ENCODE measurements at regions not wholly inside any gene's neighbourhood (a gene's known extent, or its start where the extent isn't known, plus 50 kb on each side); places are given as distances from the start of the nearest gene placed in this dataset.

DNA sequence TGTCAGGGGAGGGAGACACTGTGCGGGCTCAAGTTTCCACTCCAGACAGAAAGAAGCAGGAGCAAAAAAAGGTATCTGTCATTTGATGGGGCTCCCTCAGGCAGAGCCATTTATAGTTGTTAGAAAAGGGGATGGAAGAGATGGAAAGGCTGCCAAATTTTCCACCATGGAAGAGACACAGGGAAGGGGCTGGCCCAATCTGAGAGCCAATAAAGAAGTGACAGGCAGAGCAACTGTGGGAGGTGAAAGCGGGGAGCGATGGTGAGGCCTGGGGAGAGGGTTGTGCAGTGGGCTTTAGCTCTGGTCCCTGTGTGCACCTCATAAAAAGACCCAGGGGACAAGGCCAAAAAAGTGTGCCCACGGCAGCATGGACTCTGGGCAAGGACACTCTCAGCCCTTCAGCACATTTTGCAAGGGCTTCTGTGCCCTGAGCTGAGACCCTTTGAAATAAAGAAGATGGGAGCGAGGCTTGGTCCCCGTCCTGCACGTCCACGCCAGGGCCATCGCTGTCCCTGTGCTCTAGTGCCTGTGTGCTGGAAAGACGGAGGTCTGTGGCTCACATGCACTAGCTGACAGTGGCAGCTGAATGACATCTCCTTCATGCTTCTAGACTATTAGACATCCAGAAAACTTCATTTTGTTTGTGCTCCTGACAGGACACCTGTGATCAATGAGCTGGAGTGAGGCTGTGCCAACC lies 456.7 kb upstream of the HS6ST1 start:
- DNase-seq (ENCODE audit: extremely low read depth in 1 of 11, low read depth in 9 of 11, low spot score in 4 of 11): no peak

DNA sequence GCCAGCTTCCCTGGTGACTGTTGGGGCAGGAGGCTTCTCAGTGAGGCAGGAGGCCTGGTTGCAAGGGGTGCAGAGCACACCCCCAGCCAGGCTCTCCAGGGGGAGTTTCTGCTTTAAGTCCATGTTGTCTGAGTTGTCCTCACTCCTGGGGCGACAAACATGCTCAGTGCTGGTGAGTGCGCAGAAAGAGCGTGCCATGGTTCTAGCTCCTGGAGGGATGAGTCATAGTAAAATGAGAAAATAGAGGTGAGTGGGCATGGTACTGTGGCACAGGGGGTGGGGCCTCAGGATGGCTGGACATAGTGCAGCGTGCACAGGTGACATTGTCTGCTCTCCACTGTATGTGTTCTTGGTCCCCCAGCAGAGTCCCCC lies 457.2 kb upstream of the HS6ST1 start:
- DNase-seq (ENCODE audit: extremely low read depth in 1 of 11, low read depth in 9 of 11, low spot score in 4 of 11): no peak

DNA sequence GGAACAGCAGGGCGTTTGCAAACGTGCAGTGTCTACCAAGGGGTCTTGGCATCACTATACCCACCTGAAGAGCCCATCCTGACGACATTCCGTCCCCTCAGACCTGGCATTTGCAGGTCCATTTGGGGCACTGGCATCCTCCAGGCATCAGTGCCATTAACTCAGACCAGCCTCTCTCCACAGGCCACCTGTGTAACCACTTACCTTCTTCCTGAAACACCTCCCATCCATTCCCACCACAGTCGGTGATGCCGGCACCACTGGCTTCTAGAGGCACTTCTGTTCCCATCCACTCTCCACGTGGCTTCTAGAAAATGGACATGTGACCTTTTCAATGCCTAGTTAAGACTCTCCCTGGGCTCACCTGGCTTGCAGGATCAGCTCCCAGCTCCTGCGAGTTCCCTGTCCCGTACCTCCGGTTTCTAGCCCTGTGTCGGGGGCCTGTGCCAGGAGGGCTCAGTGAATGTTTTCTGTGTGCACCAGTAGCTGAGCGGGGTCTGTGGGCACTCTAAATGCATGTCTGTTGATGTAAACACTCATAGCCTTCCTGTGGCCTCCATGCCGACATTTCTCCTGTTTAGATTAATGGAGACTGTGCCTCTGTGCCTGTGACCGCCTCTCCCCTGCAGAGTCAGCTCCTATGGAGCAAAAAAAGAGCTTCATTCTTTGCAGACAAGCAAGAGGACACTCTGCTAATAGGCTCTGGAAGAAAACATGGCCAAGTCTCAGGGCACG lies 458.0 kb upstream of the HS6ST1 start:
- DNase-seq (ENCODE audit: extremely low read depth in 1 of 11, low read depth in 9 of 11, low spot score in 4 of 11): no peak

DNA sequence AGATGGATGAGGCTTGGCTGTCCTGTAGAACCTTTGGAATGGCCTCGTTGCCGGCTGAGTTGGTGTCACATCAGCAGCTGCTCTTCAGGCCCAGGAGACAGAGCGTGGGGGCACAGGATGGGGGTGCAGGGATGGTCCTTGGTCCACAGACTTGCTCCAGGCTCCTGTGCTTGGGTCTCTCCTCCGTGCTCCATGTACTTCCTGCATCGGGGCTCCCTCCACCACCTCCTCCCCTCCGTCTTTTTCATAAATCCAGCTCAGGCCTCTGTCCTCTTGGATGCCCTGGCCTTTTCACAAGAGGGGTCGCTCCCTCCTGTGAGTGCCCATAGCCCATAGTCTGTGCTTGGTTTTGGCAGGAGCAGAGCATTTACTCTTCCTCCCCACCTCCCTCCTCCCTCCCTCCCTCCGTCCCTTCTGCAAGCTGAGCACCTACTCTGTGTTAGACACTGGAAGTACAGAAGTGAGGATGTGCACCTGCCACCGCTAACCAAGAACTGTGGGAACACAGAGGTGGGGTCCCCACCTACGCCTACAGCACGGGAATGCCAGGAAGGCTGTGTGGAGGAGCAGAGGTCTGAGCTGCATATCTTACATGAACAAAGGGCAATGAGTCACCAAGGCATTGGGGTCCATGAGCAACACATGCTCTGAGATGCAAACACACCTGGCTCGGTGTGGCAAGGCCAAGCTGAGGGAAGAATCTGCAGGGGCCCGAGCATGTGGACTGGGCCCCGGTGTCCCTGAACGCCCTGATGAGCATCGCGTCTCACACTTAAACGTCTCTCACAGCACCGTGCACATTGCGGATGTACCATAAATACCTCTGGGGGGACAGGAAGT lies 458.7 kb upstream of the HS6ST1 start:
- DNase-seq (ENCODE audit: extremely low read depth in 1 of 11, low read depth in 9 of 11, low spot score in 4 of 11): no peak

DNA sequence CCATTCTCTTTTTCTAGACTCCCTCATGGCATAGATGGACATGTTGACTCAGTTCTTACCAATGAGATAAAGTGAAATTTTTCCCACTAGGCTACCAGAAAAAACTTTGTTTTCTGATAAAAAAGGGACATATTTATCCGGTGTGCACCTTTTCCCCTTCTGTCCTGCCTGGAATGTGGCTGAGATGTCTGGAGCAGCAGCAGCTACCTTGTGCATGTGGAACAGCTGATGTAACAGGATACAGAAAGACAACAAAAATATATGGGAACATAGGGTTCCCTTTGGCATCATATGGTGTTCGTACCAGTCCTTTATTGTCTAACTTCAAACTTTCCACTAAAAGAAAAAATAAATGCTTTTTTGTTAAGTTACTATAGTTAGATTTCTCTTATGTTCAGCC lies 460.2 kb upstream of the HS6ST1 start:
- no peak for DNase-seq (ENCODE audit: extremely low read depth in 1 of 11, low read depth in 9 of 11, low spot score in 4 of 11)

DNA sequence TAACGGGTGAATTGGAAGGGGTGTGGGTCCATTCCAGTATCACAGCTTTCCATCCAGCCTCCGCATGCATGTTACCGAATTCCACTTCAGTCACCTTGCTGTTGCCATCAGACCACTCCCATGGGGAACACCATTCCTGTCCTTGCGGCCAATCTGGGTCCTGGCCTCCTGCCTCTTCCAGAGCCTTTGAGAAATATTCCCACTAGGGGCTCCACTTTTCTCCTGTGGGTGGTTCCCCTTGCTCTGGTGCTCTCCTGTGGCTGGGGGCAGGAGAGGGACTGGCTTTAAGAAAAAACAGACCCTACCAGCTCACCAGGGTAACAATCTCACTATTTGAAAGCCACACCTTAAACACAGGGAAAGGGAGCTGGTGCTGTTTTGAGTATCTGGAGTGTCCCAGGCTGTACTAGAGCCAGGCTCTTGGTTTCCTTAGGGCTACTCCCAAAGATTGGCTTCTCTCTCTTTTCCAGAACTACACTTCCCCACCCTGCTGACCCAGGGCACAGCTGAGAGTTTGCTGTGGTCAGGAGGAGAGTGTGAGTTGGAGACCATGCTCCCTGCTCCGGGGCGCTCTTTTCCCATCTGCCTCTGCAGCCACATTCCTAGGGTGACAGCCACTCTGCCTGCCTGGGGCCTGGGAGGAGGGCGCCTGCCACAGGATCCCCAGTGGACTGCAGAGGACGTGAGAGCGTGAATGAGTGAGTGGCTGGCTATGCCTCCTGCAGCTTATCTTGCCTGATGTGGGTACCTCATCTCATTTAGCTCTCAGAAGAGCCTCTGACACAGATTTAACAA lies 460.8 kb upstream of the HS6ST1 start:
- no peak for DNase-seq (ENCODE audit: extremely low read depth in 1 of 11, low read depth in 9 of 11, low spot score in 4 of 11)

DNA sequence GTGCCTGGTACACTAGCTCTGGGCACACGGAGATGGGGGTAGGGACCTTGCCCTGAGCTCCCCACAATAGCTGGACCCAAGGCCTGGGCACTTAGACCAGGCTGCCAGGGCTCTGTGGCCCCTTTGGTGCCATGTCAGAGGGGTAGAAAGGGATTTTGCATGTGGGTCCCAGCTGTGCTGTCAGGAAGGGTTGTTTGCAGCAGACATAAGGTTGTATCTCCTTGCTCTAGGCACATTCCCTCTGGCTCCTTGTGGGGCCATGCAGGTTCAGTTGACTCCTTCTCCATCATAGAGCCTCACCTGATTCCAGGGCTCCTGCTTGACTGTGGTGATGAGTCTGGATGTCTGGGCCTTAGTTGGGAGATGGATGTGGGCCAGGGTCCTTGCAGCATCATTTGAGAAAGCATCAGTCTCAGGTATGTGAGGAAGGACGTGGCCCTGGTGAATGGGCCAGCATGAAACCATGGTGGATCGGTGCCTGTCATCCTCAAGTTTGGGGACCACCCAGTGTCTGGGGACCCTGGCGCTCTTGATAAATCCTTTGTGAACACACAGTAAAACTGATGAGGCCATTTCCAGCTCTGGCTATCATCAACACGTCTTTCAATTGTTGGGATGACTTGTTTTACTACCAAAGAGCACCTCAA lies 461.9 kb upstream of the HS6ST1 start:
- no peak for DNase-seq (ENCODE audit: extremely low read depth in 1 of 11, low read depth in 9 of 11, low spot score in 4 of 11)

DNA sequence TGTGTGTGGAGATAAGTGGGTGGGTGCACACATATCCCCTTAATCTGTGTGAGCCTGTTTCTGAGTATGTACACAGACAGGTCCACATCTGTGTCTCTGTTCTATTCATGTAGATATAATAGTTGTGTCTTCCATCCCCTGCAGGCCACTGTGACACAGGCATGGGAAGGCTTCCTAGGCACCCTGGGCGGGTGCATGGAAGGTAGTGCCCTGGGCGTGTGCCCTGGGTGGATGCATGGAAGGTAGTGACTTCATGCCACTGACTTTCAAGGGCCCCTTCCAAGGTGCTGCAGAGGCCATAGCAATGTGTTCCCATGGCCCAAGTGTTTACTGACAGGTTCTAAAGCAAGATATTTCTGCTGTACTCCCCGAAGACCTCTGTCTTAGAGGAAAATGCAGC lies 462.5 kb upstream of the HS6ST1 start:
- DNase-seq (ENCODE audit: extremely low read depth in 1 of 11, low read depth in 9 of 11, low spot score in 4 of 11): no peak

DNA sequence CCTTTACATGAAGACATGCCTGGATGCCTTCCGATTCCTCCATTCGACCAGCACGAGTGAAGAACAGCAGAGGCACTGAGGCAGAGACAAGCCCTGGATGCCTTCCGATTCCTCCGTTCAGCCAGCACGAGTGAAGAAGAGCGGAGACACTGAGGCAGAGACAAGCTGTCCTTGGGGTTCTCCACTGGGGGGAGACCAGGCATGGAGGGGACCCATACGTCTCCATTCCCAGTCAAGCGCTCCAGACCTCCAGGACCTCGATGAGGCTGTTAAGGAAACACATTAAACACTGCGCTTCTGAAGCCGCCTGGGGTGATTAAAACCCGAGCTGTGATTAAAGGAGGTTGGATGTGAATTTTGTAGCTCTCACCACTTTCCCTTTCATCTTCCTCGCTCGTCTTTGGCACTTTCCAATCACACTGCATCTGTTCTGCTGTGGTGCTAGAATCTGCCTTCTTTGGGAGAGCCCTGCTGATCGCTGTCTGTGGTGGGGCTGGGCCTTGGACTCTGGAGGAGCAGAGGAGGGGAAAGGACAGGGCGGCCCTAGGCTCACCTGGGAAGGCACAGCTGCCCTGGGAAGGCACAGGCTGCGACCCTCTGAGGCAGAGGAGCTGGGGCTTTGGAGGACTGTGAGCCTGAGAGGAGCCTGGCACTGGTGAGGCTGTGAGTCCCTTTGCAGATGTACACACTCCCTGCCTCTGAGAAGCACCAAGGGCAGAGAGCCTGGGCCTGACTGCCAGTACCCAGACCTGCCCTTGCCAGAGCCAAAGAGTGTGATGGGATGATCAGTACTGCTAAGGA lies 463.1 kb upstream of the HS6ST1 start:
- no peak for DNase-seq (ENCODE audit: extremely low read depth in 1 of 11, low read depth in 9 of 11, low spot score in 4 of 11)

DNA sequence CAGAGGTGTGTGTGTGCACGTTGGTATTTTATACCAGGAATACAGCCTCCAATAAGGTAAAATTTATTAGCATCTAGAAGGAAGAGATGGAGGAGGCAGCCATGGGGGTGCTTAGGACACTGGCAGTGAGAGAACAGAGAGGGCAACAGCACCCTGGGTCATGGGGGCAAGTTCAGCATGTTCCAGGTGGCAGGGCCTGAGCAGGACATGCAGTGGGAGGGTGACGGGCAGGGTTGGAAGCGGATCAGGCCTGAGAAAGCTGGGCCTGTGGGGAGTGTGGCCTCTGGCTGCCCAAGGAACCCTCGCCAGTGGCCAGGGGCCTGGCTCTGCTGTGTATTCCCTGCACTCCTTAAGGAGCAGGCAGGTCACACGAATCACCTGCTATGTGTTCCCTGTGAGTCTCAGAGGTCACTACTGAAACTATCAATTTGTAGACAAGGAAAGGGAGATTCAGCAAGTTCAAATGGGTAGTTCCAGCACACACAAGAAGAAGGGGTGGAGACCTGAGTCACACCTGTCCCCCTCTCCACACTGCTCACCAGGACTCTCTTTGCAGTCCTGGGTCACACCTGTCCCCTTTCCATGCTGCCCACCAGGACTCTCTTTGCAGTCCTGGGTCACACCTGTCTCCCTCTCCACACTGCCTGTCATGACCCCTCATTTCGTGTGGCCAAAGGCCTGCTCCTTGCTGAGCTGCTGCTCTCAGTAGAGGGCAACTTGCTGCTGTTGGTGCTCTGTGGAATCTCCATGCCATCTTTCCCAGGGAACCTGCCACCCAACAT lies 463.9 kb upstream of the HS6ST1 start:
- no peak for DNase-seq (ENCODE audit: extremely low read depth in 1 of 11, low read depth in 9 of 11, low spot score in 4 of 11)

DNA sequence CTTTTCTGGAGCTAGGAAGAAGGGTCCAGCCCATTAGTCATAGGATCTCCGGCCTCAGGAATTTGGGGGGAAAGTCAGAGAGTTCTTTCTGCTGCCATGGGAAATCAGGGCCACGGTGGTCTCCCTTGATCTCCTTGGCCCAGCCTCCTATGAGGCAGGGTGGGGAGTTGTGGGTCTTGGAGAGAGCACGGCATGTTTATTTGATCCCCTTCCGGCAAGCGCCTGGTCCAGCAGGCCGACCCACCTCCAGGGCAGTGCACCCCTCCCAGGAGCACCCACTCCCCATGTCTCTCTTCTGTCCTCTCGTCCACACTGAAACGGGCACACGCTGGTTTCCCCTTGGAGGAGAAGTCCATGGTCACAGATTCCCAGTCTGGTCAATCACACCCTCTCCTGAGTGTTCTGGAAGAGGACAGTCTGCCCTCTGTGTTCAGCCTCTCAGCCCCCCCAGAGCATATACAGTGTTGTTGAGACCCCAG lies 464.6 kb upstream of the HS6ST1 start:
- DNase-seq (ENCODE audit: extremely low read depth in 1 of 11, low read depth in 9 of 11, low spot score in 4 of 11): no peak

DNA sequence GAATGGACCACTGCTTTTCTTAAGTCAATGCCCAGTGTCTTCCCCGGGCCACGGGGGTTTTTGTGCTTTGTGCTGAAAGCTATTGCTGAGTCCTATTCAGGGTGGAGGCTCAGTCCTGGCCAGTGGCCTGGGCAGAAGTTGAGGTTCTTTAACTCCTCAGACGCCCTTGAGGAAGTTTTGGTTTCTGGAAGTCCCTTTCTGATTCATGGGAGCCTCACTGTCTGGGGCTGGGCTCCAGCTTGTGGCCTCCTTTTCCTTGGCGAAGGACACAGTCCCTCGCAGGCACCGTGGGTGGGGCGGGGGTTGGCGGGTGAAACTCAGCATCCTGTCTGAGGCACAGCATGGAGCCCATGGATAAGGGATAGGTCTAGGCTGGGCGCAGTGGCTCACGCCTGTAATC lies 465.2 kb upstream of the HS6ST1 start:
- DNase-seq (ENCODE audit: extremely low read depth in 1 of 11, low read depth in 9 of 11, low spot score in 4 of 11): no peak

DNA sequence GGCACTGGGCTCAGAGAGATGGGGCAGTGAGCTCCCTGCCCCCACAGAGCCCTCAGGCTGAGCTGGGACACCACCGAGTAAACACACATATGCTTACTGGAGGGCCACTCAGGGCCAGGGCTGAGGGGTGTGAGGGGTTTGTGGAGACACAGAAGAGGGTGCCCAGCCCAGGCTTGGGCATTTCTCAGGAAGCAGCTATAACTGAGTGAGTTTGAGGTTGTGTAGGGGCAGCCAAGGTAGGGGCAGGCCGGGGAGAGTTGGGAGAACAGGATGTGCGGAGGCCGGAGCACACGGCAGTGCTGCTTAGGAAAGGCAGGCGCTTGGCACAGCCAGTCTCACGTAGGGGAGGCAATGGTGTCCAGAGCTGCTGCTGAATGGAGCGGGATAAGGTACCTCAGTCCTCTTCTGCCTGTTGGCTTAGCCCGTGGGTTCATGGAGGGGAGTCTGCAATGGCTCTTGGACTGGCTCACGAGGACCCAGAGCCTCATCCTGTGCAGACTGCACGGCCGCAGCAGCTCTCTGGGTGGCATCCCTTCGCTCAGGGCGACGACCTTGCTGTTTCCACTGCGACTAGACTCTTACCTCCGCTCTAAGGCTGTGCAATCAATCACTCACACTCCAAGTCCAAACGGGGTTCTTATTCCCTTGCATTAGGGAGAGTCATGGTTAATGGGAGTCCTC lies 466.1 kb upstream of the HS6ST1 start:
- no peak for DNase-seq (ENCODE audit: extremely low read depth in 1 of 11, low read depth in 9 of 11, low spot score in 4 of 11)

DNA sequence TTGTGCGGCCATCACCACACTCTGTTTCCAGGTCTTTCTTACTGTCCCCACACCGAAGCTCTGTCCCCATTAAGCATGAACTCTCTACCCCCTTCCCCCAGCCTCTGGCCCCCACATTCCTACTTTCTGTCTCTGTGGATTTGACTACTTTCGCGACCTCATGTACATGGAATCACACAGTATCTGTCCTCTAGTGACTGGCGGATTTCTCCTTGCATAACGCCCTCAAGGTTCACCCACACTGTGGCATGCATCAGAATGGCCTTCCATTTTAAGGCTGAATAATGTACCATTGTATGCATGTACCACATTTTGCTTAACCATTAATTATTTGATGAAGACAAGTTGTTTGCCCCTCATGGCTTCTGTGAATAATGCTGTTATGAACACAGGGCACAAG lies 467.6 kb upstream of the HS6ST1 start:
- no peak for DNase-seq (ENCODE audit: extremely low read depth in 1 of 11, low read depth in 9 of 11, low spot score in 4 of 11)

DNA sequence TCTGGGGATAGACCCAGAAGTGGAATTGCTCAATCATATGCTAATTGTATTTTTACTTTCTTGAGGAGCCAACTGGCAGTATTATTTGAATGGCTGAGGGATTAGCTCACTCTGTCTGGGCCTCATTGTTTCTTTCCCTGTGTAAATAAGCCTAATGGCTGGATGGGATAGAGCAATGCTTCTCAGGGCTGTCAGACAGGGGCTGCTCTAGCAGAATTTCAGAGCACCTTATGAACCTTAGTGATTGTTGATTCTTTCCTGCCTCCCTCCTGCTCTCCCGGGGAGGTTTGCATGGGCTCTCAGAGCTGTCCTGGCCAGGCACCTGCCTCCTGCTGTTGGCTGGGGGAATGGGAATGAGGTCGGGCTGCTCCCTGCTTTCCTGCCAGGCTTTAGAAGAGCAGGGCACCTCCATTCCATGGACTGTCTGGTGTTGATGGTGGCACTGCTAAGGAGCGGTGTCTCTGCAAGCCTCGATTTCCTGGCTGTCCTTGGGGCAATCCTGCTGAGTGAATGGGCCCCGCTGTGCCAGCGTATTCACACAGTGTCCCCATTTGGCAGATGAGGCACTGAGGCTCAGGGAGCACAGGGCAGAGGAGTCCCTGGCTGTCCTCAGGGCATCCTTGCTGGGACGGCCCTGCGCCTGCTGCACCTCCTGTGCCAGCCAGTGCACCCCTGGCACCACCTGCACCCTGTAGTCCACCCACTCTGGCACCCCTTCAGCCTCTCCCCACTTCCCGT lies 468.2 kb upstream of the HS6ST1 start:
- DNase-seq (ENCODE audit: extremely low read depth in 1 of 11, low read depth in 9 of 11, low spot score in 4 of 11): no peak

DNA sequence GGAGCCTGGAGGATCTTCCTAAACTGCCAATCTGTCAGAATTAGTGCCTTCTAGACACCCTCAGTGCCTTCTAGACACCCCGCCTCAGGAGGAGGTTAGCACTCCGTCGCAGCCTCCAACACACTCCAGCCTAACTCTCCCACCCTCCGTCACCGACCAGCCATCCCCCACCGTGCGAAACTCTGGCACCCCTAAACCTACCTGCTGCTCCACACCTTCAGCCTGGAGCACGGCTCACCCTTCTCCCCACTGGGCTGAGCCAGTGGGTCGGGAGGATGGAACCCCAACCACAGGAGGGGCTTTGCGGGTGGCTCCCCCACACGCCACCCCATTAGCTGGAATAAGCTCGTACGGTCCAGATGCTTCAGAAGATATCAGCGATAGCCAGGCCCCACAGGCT lies 468.9 kb upstream of the HS6ST1 start:
- DNase-seq (ENCODE audit: extremely low read depth in 1 of 11, low read depth in 9 of 11, low spot score in 4 of 11): no peak
